ENCODE measurements at regions not wholly inside any gene's neighbourhood (a gene's known extent, or its start where the extent isn't known, plus 50 kb on each side); places are given as distances from the start of the nearest gene placed in this dataset.

GRCh38 chr12:93944911-93945310 lies 203.5 kb upstream of the PLXNC1 start:
- no peak for TF ChIP-seq CTCF (IDR thresholded peaks at IDR 0.05)
- no peak for TF ChIP-seq POLR2A (IDR thresholded peaks at IDR 0.05)
- TF ChIP-seq POLR2AphosphoS5 (IDR thresholded peaks at IDR 0.05), result no peak
